CD1c-positive myeloid dendritic cell (primary cell): ENCODE measurements at regions not wholly inside any gene's neighbourhood (a gene's known extent, or its start where the extent isn't known, plus 50 kb on each side); places are given as distances from the start of the nearest gene placed in this dataset.

Source experiments
- DNase-seq: peaks from one replicate; pipeline ENCODE4 v3.0.0-alpha.2; 2016; ENCODE audit errors: extremely low spot score

DNA sequence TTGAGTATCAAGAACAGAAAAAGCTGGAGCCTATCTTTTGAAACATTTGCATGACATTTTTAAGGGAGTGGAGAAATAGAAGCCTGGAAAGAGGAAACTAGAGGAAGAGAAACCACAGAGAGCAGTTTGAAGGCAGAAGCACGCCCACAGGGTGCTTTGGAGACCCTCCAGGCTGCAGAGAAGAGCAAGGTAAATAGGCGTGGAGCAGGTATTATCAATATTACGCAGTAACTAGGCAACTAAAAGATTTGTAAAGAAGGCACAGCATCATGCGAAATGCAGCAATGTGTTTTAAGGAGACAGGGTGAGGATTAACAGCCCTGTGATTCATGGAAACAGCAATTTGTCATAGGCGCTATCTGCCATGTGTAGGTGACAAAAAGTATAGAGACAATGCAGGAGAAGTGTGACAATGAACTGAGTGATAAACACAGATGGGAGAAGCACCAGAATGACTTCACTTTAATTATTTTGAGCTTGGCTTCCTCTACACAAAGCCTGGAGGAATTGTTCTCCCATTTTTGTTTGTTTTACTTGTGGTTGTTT lies 281.2 kb downstream of the BRINP1 start:
- no peak for DNase-seq

DNA sequence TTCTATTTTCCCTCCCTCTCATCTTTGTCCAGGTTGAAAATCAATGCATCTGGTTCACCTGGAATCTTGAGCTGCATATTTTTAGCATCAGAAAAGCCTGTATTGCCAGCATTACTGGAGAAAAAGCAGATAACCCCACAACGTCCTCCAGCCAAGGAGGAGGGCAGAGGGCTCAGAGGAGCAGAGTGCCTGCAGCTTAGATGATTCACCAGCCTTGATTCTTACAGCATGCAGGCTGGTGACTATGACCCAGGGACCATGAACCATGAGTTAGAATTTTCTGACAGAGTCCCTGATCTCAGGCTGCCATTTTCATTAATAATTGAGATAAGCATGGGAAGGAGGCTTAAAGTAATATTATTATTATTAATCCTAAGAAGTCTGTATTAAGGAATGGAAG lies 278.2 kb downstream of the BRINP1 start:
- no peak for DNase-seq

DNA sequence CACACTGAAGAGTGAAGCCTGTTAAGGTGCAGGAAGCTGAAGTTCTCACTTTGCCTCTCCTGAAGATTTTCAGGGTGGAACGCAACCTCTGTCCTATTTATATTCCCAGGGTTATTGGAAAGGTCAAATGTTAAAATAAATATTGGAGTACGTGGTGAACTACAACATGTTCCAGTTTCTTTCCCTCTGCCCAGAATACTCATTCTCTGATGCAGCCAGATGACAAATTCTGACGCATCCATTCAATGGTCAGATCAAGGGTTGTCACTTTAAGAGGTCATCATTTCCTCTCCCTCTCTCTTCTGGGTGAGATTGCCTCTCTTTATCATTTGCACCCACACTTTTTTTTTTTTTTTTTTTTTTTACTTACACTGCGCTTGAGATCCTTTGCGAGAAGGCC lies 277.1 kb downstream of the BRINP1 start:
- no peak for DNase-seq

DNA sequence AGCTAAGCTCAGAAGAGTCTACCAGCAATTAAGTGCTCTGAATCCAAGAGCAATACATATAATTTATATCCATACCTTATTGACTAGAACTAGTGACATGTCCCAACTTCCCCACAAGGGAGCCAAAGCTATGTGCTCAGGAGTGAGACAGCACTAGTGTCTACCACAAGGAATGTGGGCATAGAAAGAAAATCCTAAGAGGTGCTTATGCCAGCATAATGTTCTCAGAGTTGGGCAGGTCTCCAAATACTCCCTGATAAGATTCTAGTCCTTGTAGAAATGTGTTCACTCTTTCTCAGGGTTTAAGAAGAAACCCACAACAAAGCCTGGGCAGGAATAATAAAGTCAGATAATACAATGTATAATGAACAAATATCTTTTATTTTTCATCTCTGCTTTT lies 275.1 kb downstream of the BRINP1 start:
- no peak for DNase-seq

DNA sequence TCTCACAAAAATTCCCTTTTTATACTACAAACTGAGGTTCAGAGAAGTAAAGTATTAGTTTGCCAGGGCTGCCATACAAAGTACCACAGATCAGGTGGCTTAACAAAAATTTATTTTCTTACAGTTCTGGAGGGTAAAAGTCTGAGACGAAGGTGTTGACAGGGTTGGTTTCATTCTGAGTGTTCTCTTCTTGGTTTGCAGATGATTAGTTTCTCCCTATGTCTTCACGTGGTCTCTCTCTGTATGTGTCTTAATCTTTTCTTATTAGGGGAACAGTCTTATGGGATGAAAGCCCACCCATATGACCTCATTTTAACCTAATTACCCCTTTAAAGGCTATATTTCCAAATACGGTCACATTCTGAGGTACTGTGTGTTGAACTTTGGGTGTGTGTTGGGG lies 274.2 kb downstream of the BRINP1 start:
- no peak for DNase-seq

DNA sequence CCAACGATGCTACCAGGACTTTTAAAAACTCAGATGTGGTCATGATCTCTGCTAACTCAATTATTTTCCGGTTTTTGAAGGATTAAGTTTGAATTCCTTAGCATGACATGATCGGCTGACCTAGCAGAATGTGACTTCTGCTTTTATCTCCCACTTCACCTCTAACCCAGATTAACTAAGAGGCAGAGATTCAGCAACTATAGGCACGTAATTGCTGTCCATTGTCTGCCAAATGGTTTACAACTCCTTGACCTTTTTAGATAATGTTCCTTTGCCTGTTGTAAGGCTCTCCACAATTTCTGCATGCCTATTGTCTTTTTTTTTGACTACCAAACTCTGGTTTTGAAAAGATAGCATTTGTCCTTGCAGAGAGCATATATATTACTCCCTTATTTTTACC lies 268.2 kb downstream of the BRINP1 start:
- no peak for DNase-seq

DNA sequence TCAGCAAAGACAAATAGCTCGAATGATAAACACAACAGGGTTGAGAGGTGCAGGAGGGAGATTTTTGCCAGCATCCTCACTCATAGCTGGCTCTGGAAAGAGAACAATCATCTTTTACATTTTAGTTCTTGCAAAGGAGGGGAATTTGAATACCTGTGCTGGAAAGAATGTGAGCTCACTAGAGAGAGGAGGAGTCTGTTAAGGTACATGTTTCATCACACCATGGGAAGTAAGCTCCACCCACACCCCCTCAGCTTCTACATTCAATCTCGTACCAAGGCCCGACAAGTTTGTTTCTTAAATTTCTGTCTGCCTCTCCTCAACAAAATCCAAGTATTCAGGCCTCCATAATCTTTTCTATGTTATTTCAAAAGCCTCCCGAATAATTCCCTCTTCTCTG lies 254.6 kb downstream of the BRINP1 start:
- DNase-seq = no peak
